NCI-H748 (cell line): ENCODE measurements at regions not wholly inside any gene's neighbourhood (a gene's known extent, or its start where the extent isn't known, plus 50 kb on each side); places are given as distances from the start of the nearest gene placed in this dataset.
A peak's percentile ranks its signal among the peaks of the same experiment; 100 is the strongest.

ENCODE experiments used
- DNase-seq: peaks from one replicate; lab custom pipeline; 2025; ENCODE audit not compliant: unreplicated experiment; lab: John Stamatoyannopoulos, UW

DNA sequence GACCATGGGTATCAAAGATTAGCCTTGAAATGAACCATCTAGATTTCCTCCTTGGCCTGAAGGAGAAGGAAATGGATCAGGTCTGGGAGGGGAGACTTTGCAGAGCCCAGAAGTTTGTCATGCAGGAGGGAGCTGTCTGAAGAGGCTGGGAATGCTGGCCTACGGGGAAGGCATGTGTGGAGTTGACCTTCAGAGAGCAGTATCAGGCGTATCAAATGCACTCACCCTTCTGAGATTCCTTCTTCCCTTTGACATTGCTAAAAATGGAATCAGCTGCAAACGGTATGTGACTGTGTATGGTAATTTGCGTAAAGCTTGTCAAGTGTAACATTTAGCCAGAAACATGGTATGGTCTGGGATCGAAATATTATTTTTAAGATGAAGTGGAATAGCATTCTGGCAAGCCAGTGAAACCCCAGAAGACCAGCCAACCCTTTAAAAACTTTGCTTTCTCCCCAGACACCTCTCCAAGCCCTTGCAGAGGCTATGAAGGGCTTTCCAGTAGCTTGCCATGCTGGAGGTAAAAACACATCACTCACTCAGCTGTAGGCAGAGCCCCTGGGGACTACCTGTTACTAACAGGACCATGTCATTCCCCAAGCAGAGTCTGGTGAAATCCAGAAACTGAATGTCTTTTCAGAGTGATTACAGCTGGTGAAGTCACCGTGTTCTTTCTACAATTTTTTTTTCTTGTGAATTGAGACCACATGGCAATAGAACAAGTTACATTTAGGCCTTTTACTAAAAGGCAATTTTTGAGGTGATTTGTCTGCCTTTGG is 174.7 kb upstream of the SLC24A5 start:
- no peak for DNase-seq

DNA sequence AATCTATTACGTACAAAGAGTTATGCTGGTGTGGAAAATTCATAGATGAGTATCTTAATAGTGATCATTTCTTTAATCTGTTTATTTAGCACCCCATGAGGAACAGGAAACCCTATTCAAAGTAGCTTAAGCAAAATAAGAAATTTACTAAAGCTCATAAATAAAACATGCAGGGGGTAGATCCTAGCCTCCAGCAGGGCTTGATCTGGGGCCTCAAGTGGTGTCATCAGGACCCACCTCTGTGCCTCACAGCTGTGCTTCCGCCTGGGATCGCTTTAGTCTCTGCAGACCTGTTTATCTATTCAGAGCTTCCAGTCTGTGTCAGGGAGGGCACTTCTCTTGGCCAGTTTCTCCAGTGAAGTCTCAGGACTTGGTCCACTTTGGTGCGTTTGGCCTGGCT is 171.0 kb upstream of the SLC24A5 start:
- DNase-seq: no peak

DNA sequence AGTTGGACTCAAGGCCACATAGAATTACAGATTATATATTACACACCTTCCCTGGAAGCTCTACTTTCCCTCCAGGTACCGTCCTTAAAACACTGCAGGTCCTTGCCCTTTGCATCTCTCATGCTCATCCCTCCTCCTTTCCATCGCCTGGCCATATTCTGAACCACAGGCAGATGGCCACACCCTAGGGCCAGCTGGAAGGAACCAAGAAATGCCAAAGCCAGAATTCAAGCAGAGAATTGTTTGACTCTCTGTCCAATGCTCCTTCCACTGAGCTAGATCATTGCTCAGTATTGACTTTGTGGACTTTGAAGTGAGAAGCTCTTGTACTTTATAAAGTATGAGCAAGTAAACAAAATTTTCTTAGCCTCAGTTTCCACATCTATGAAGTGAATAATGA is 170.3 kb upstream of the SLC24A5 start:
- DNase-seq: no peak

DNA sequence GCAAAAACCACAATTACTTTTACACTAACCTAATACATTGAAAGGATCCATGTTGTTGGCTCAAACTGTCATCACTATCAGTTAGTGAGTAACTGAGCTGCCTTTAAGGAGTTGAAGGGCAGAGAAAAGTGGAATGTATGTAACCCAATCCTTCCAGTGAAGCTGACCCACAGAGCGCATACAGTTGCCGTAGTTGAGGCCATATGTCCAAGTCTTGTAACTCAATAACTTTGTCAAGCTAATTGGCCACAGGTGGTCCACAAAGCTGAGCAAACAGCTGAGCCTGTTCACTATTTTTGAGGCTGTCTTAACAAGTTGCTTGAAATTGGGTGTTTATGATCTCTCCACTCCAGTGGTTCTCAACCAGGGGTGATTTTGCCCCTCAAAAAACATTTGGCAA is 169.0 kb upstream of the SLC24A5 start:
- no peak for DNase-seq

DNA sequence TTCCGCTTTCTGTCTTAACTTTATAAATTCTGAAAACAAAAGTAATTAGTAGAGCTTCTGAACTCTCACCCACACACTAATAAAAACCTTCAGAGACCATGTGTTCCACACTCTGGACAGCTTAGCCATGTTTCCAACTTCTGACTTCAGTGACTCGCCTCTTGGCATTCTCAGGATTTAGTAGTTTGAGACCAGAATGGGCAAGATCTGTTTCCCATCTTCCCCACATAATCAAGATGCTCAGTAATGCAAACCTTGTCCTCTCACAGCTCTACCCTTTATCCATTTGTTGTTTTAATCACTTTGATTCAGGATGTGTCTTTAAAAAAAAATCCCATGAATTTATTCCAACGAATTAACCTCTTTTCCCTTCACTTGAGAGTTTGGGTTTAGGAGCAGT is 166.6 kb upstream of the SLC24A5 start:
- no peak for DNase-seq

DNA sequence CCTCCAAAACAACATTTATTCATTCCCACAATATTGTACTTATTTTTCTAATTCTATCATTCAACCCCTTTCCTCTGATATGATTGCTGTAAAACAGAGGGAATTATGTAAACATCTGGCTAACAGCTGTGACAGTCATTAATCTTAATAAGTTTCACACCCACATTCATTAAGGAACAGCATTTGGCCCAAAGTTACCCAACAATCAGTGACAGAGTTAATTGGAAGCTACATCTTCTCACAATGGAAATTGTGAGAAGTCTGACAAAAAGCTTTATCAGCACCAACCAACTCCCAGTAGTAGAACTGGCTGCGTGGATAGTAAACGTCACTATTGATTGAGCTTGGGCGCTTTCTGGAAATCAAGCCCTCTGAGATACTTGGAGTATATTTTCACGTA is 165.8 kb upstream of the SLC24A5 start:
- DNase-seq: no peak

DNA sequence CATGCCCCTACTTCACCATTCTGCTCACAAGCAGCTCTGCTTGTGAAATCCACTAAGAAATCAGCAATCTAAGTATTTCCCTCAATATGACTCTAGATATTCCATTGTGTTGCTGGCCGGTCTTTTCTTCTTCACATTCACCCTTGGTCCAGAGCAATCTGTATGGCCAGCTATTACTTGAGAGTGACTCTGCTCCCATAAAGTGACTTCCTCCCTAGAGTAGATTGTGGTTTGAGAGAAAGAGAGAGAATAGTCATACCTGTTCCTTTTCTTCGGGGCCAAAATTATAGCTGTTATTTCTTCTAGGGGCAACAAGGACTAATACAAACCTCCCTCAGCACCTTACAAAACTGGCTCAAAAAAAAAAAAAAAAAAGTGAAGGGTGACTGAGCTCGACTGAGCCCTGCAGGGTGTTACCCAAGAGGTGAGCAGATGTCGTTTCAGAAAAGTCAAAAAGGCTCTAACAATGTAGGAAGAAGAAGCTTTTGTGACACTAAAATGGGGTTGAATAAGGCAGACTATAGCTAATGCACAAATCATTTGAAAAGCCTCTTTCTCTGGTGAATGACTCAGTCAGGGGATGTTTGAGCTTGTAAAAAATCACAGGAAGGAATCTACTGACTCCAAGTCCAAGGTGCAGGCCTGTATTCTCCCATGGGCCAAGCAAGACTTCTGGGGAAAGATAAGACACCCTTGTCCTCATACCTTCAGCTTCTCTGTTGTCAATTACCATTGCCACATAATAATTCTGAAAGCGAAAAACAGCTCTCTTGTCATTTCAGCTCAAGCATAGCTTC is 161.0 kb upstream of the SLC24A5 start:
- DNase-seq: no peak

DNA sequence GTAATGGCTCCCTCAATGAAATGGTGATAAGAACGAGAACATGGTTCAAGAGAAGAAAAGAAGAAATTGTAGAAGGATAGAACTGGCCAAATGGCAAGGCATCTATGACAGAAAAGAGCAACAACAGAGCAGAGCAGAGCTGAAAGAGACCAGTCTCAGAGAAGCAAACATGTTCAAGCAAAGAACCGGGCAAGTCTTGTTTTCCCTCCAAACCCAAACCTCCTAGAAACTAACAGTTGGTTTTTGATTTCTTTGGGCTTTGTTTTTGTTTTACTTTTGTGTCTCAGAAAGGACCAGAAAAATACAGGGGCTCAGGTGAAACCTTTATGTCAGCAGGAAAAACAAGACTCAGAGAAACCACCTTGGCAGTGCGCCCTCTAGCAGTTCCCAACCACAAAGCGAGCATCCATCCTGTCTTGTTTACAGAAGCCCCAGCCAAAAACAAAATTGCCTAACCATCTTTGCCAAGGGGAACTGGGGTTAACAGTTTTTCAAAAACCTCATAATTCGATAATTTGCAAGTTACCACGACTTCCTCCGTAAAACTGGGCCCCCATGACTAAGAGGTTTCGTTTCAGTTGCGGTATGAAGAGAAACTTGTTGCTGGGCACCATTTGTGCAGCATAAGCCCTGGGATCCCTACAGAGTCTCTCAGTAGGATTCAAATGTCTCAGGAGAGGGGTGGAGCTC is 159.2 kb upstream of the SLC24A5 start:
- no peak for DNase-seq

DNA sequence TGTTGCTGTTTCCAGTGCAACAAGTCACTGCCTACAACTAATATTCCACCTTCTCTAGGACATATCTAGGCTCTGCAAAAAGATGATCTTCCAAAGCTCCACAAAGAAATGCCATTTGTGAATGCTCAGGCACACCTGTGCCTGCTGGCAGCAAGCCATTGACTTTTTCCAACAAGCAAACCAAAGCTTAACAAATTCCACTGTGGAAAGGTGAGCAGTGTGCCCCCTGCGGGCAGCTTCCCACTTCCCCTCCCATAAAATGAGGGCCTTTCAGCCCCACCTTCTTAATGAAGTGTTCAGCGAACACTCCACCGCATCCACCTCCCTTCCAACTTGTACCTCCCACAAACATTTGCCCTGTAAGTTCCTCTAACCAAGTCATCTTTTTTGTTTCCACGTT is 157.5 kb upstream of the SLC24A5 start:
- DNase-seq: peak; percentile 86

DNA sequence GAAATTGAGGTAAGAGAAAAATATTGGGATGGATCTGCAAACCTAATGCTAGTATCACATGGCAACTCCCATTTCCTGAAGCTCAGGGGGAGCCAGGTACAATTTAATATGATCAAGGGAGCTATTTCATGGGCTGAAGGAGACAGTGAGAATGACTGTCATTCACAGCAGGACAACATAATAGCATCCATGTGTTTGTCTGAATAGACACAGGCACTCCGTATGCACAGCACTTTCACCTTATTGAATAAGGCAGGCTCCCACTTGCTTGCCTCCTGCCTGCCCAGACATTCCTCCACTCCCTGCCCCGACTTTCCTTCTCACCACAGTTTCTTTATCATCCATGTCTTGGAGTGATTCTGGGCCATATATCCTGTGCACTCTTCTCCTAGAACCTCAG is 156.6 kb upstream of the SLC24A5 start:
- peak; percentile 43 for DNase-seq

DNA sequence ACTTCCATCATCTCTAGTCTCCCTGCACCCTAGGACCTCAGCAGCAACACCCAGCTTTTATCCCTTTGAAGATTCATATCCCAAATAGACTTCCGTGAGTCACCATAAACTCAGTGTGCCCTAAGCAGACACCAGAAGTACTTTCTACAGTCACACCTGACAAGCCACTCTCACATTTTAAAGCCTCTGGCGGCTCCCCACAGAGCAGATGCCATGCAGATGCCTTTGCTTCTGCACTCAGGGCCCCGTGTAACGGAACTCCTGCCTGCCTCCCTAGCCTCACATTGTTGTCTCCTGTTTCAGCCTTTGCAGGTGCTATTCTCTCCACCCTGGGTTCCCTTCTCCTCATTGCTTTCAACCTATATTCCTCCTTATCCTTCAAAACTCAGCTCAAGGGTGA is 155.5 kb upstream of the SLC24A5 start:
- no peak for DNase-seq

DNA sequence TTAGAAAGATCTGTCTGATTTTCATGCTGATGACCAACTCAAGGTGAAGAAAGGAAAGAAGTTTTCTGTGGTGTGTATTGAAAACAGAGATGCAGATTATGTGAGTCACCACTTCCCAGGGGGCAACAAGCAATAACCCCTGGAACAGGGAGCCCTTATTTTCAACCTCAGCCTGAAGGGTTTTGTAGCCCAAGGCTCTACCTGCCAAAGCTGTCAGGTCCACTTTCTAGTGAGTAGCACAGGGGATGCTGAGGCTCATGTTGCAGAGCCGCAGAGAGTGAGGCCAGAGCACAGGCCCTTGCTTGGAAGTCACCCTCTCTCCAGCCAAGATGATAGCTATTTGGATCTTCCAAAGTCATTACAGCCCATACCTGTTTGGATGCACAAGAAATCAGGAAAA is 152.2 kb upstream of the SLC24A5 start:
- DNase-seq: no peak

DNA sequence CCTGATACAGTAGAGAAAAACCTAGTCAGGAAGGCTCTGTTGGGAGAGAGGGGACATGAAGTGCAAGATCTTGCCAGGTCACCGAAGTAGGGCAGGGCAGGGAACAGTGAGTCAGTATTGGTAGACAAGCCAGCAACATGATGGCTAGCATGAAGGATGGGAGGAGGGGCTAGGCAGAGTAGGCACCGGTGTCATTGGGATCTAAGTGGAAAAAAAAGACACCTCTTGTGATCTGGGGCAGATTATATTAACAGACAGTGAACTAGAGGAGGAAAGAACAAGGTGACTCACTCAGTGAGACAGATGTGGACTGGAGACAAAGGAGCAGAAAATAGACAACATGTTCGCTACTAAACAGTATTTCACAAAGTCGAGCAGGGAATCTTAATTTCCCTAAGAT is 149.2 kb upstream of the SLC24A5 start:
- no peak for DNase-seq

DNA sequence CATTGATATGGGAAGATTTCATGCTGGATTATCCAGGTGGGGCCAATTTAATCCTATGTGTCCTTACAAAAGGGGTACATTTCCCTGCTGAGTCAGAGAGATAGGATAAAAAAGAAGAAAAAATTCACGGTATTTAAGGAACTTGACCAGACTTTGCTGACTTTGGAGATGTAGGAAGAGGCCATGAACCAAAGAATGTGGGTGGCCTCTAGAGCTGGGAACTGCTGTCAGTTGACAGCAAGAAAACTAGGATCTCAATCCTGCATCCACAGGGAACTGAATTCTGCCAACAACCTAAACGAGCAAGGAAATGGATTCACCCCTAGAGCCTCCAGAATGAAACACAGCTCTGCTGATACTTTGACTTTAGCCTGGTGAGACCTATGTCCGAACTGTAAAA is 148.1 kb upstream of the SLC24A5 start:
- DNase-seq: no peak

DNA sequence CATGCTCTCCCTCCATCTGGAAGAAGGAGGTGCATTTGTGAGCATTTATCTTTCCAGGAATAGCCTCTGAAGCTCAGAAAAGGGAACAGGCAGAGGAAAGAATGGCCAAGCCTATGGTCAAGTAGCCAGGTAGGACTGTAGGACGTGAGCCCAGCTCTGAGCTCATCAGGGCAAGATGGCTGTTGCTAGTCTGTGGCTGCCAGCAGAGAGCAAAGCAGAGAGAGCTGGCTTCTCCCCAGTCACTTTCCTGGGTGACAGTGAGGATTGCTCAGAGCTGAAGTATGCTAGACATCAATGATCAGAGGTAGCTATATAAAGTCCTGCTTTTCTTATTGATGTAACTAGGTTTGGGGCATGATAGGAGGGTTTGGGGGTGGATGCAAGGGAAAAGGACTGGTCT is 146.1 kb upstream of the SLC24A5 start:
- DNase-seq: no peak

DNA sequence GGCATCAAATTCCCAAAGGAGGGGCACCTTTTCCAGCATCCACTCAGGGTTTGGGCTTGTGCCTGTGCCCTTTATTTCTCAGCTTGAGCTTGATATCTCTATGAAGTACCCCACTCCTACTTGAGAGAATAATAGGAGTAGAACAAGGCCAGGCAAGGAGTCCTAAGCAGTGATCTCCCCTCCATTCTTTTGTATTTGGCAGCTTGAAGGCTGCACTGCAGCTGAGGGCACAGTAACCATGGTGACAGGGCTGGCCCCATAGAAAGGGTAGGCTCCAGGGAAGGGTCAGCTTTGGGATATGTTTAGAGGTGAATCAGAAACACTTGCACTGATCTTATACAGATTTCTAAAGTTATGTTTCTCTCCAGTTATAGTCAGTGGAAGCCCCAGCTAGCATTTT is 145.4 kb upstream of the SLC24A5 start:
- peak; percentile 30 for DNase-seq

DNA sequence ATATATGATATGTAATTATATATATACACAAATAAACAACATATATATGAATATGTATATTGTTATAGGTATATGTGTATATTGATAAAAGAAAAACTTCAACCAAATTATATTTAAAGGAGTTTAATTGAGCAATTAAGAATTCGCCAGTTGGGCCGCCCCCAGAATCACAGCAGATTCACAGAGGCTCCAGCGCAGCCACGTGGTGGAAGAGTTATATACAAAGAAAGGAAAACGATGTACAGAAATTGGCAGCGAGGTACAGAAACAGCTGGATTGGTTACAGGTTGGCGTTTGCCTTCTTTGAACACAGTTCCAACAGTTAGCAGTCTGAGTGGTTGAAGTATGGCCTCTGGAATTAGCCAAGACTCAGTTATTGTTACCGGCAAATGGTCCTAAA is 137.3 kb upstream of the SLC24A5 start:
- peak; percentile 25 for DNase-seq

DNA sequence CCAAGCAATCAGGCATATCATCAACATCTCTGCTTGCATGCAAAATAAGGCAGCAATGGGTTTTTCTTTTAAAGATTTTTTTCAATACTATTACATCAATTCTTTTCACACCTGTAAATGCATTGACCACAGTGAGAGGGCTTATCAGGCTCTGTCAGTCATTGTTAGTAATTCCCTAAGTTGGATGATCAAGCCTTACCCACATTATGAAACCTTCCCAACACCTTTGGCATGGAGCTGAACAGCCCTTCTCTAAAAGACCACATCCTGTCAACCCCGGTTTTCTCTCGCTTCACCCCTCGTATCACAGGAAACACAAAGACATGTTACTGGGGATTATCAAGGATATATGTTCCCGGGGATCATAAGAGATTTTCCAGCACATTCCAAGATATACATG is 135.2 kb upstream of the SLC24A5 start:
- DNase-seq: no peak

DNA sequence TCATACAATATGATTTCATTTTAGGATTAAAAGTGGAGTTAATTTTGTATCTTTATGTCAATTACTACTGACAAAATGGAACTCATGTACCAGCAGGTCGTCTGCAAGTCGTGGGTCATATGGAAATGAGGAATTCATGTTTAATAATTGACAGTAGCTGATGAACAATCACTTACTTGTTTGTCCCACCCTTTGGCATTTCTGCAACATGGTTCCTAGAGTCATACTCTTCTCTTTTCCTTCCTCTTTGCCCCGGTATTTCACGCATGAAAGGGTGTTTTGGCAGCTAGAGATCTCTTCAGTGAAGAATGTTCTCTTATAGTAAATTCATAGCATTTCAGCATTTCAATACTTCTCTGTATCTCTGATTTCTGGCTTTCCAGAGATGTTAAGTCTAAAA is 133.3 kb upstream of the SLC24A5 start:
- no peak for DNase-seq

DNA sequence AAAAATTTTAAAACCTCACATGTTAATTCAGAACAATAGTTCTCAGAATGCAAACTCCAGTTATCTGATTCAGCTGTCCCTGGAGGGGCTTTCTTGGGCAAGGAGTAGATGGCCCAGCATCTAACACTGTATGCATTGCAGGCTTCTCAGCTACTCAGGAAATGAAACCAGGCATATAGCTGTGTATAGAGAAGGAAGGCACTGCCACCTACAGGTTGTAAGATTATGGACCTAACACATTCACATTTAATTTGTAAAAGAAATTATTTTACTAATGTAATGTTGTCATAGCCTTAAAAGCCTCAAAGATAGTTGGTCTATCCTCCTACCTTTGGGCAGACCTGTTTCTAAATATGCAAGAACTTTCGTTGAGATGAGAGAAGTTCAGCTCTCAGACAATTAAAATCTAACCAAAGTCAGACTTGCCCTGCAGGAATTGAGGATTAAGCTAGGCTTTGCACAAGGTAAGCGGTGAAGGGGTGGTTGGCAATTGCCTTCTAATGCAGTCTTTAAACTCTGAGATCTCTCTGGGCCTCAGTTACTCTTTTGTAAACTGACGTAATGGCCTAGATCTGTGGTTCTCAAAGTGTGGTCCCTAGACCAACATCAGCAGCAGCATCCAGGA is 132.8 kb upstream of the SLC24A5 start:
- DNase-seq: peak; percentile 67

DNA sequence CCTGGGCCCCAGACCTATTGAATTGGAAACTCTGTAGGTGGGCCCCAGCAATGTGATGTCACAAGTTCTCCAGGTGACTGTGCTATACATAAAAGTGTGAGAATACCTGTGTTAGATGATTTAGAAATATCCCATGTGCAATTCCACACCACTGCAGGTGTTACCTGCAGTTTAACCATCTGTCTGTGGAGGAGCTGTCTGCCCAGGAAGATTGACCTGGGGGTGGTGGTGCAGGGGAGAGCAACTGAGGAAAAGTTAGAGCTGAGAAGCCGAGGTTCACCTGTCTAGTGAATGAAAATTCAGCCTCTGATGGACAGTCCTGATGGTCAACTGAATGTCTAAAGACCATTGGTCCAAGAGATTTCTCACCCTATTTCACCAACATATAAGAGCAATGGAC is 132.2 kb upstream of the SLC24A5 start:
- no peak for DNase-seq

DNA sequence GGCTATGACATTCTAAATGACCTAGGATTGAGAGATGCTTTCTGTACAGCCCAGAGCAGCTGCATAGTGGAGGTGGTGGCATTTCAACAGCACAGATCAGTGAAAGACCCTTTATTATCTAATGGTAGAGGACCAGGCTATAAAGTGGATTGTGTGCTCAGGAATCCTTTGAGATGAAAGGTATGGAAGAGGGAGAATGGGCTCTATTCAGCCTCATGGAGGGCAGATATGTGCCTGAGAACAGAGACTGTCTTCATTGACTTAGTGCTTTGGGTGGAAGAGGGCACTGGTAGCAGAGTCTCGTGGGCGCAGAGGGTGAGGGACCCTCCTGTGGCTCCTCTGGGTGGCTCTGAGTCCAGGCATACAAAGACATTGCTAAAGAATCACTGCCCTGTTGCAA is 130.0 kb upstream of the SLC24A5 start:
- DNase-seq: no peak
